GM21825 (cell line): ENCODE measurements at regions not wholly inside any gene's neighbourhood (a gene's known extent, or its start where the extent isn't known, plus 50 kb on each side); places are given as distances from the start of the nearest gene placed in this dataset.
"Not testable (repeated sequence)": the region's sequence is repeated elsewhere in the genome, so short reads cannot be mapped to it uniquely, and the experiment has no call there.

Experiments used
- ATAC-seq: cut with Tn5 transposase; IDR thresholded peaks from one replicate; pipeline ENCODE4 v1.9.1; 2021; ENCODE audit warnings: mild to moderate bottlenecking, moderate library complexity; ENCODE audit not compliant: unreplicated experiment

GRCh38 chr6:19370831-19371230 lies 466.3 kb upstream of the ID4 start:
- no peak for ATAC-seq

GRCh38 chr6:19375613-19376012 lies 461.6 kb upstream of the ID4 start:
- no peak for ATAC-seq

- ATAC-seq: no peak
Measured at GRCh38 chr6:19377722-19378121, 459.4 kb upstream of the ID4 start.

GRCh38 chr6:19380293-19380692 lies 456.9 kb upstream of the ID4 start:
- ATAC-seq: no peak

GRCh38 chr6:19382676-19383075 lies 454.5 kb upstream of the ID4 start:
- no peak for ATAC-seq

- no peak for ATAC-seq
Measured at GRCh38 chr6:19391926-19392325, 445.2 kb upstream of the ID4 start.

- ATAC-seq: no peak
Measured at GRCh38 chr6:19394051-19394450, 443.1 kb upstream of the ID4 start.

GRCh38 chr6:19394687-19395086 lies 442.5 kb upstream of the ID4 start:
- ATAC-seq: no peak

GRCh38 chr6:19395316-19395715 lies 441.9 kb upstream of the ID4 start:
- no peak for ATAC-seq

GRCh38 chr6:19399406-19399805 lies 437.8 kb upstream of the ID4 start:
- no peak for ATAC-seq

GRCh38 chr6:19404884-19405283 lies 432.3 kb upstream of the ID4 start:
- ATAC-seq: not testable (repeated sequence)

GRCh38 chr6:19408331-19408730 lies 428.8 kb upstream of the ID4 start:
- no peak for ATAC-seq

- no peak for ATAC-seq
Measured at GRCh38 chr6:19410481-19410880, 426.7 kb upstream of the ID4 start.

- ATAC-seq: no peak
Measured at GRCh38 chr6:19413323-19413722, 423.8 kb upstream of the ID4 start.

GRCh38 chr6:19415605-19416326 lies 421.4 kb upstream of the ID4 start:
- ATAC-seq: no peak

- no peak for ATAC-seq
Measured at GRCh38 chr6:19416811-19417210, 420.4 kb upstream of the ID4 start.

- no peak for ATAC-seq
Measured at GRCh38 chr6:19417713-19418112, 419.5 kb upstream of the ID4 start.

GRCh38 chr6:19424853-19425252 lies 412.3 kb upstream of the ID4 start:
- ATAC-seq: no peak

- ATAC-seq: no peak
Measured at GRCh38 chr6:19427548-19427947, 409.6 kb upstream of the ID4 start.

- ATAC-seq: no peak
Measured at GRCh38 chr6:19432966-19433498, 404.1 kb upstream of the ID4 start.

- ATAC-seq: no peak
Measured at GRCh38 chr6:19434065-19434464, 403.1 kb upstream of the ID4 start.

- no peak for ATAC-seq
Measured at GRCh38 chr6:19435755-19436154, 401.4 kb upstream of the ID4 start.
